ENCODE measurements at regions not wholly inside any gene's neighbourhood (a gene's known extent, or its start where the extent isn't known, plus 50 kb on each side); places are given as distances from the start of the nearest gene placed in this dataset.

- DNase-seq (ENCODE audit: low read depth) = no peak
- no peak for TF ChIP-seq CTCF (conservative IDR thresholded peaks at IDR 0.05; ENCODE audit: low read depth, low read length)
- no peak overlapping the region for H3K4me3 ChIP-seq (ENCODE audit: low read depth, low read length)
Observed at GRCh38 chr14:101109981-101110728, 206.6 kb upstream of the RTL1 start.

GRCh38 chr14:101110729-101111619, 207.5 kb upstream of the RTL1 start:
- no peak for DNase-seq (ENCODE audit: low read depth)
- no peak for TF ChIP-seq CTCF (conservative IDR thresholded peaks at IDR 0.05; ENCODE audit: low read depth, low read length)
- no peak overlapping the region for H3K4me3 ChIP-seq (ENCODE audit: low read depth, low read length)

- DNase-seq (ENCODE audit: low read depth) = no peak
- no peak for TF ChIP-seq CTCF (conservative IDR thresholded peaks at IDR 0.05; ENCODE audit: low read depth, low read length)
- H3K4me3 ChIP-seq (ENCODE audit: low read depth, low read length) = no peak overlapping the region
Observed at GRCh38 chr14:101111620-101112290, 208.2 kb upstream of the RTL1 start.

- no peak overlapping the region for H3K4me3 ChIP-seq (ENCODE audit: low read depth, low read length)
- no peak for DNase-seq (ENCODE audit: low read depth)
- TF ChIP-seq CTCF (conservative IDR thresholded peaks at IDR 0.05; ENCODE audit: low read depth, low read length) = no peak
Observed at GRCh38 chr14:101112351-101113107, 209.0 kb upstream of the RTL1 start.

- no peak overlapping the region for H3K4me3 ChIP-seq (ENCODE audit: low read depth, low read length)
- no peak for TF ChIP-seq CTCF (conservative IDR thresholded peaks at IDR 0.05; ENCODE audit: low read depth, low read length)
- no peak for DNase-seq (ENCODE audit: low read depth)
Observed at GRCh38 chr14:101113108-101113612, 209.6 kb upstream of the RTL1 start.

All from choroid plexus epithelial cell (primary cell).